GM12878 (cell line): ENCODE measurements at regions not wholly inside any gene's neighbourhood (a gene's known extent, or its start where the extent isn't known, plus 50 kb on each side); places are given as distances from the start of the nearest gene placed in this dataset.

Experiments used
- ATAC-seq: fragments of 200-7000 bp; cut with Tn5 transposase; 3 replicates; pipeline ENCODE4 v1.9.1; 2020; ENCODE audit warnings: mild to moderate bottlenecking, moderate library complexity
- BruUV-seq: library from RNA; stranded (reverse); fragments of 400-500 nt; replicated peaks from 2 replicates; lab custom pipeline; 2021; lab: Mats Ljungman, UMichigan
- CTCF ChIA-PET: fragments of 300-600 bp; sonication (Branson Sonifier 250); formaldehyde crosslinking; extraction: SDS; loops from one replicate; lab custom pipeline; 2021; ENCODE audit warnings: inconsistent platforms; lab: Yijun Ruan, JAX
- POLR2A ChIA-PET: fragments of 350-600 bp; formaldehyde crosslinking; extraction: SDS; loops from one replicate; lab custom pipeline; 2021; ENCODE audit warnings: inconsistent platforms; lab: Charles Lee
- RAD21 ChIA-PET: fragments of 300-600 bp; sonication (Branson Sonifier 250); formaldehyde crosslinking; loops from one replicate; lab custom pipeline; 2023; ENCODE audit warnings: antibody characterized with exemption; ENCODE audit not compliant: unreplicated experiment; lab: Charles Lee
- SMC1A ChIA-PET: fragments of 300-600 bp; sonication (Branson Sonifier 250); formaldehyde crosslinking; loops from one replicate; lab custom pipeline; 2023; ENCODE audit not compliant: unreplicated experiment, uncharacterized antibody; lab: Charles Lee
- DNase-seq: peaks from one replicate; pipeline ENCODE4 v3.0.0-alpha.2; 2011; ENCODE audit warnings: low read depth, low spot score
- FAIRE-seq: peaks from 3 replicates; lab custom pipeline; 2011; peaks lifted over from hg19 to GRCh38; lab: Jason Lieb, UNC
- H2AFZ ChIP-seq: 2 replicates; pipeline ENCODE4 v1.6.0; 2011; ENCODE audit warnings: low read depth, low read length, control low read depth; ENCODE audit not compliant: control insufficient read depth
- H3K27ac ChIP-seq: 2 replicates; pipeline ENCODE4 v1.5.1; 2011; ENCODE audit warnings: control low read depth; ENCODE audit not compliant: control insufficient read depth, insufficient read depth
- H3K27me3 ChIP-seq, 2 experiments: replicated peaks in 1 of 2; 2 replicates each; pipeline versions ENCODE4 v1.6.0 to v1.6.1; 2011; ENCODE audit warnings: low read length in 1 of 2; ENCODE audit not compliant: control insufficient read depth in 2 of 2, insufficient read depth in 2 of 2
- H3K36me3 ChIP-seq, 2 experiments: 2 replicates each; pipeline ENCODE4 v1.5.1; 2011; ENCODE audit warnings: low read length in 1 of 2; ENCODE audit not compliant: control insufficient read depth in 2 of 2, insufficient read depth in 2 of 2
- H3K4me1 ChIP-seq: 2 replicates; pipeline ENCODE4 v1.6.1; 2011; ENCODE audit warnings: mild to moderate bottlenecking, low read length, moderate library complexity, mixed read lengths; ENCODE audit not compliant: control insufficient read depth, insufficient read depth
- H3K4me2 ChIP-seq: 2 replicates; pipeline ENCODE4 v1.6.0; 2011; ENCODE audit warnings: control low read depth; ENCODE audit not compliant: control insufficient read depth, insufficient read depth
- H3K4me3 ChIP-seq: fragments of 200-600 bp; sonication (generic); 2 replicates; pipeline ENCODE4 v1.5.1; 2016
- H3K79me2 ChIP-seq: 2 replicates; pipeline ENCODE4 v1.6.0; 2011; ENCODE audit warnings: low read length; ENCODE audit not compliant: control insufficient read depth, insufficient read depth
- H3K9ac ChIP-seq: 2 replicates; pipeline ENCODE4 v1.8.0; 2011; ENCODE audit warnings: low read length, control low read depth, mixed read lengths; ENCODE audit not compliant: control insufficient read depth, insufficient read depth
- H3K9me3 ChIP-seq: replicated peaks from 3 replicates; pipeline ENCODE4 v1.5.1; 2011; ENCODE audit warnings: mild to moderate bottlenecking, low read length; ENCODE audit not compliant: control insufficient read depth, insufficient read depth
- H4K20me1 ChIP-seq: 2 replicates; pipeline ENCODE4 v1.6.0; 2011; ENCODE audit not compliant: control insufficient read depth, insufficient read depth
- BRCA1 ChIP-seq: IDR thresholded peaks from 2 replicates; pipeline ENCODE4 v1.6.1; 2011; ENCODE audit warnings: low read depth, low read length, improper control_type of control experiment
- CBX3 ChIP-seq: fragments of 200-600 bp; sonication (generic); IDR thresholded peaks from 2 replicates; pipeline ENCODE4 v1.6.1; 2016; ENCODE audit warnings: low read depth, borderline replicate concordance
- CHD1 ChIP-seq: IDR thresholded peaks from 2 replicates; pipeline ENCODE4 v1.6.1; 2012; ENCODE audit warnings: low read depth, low read length, improper control_type of control experiment
- IRF3 ChIP-seq: fragments of 450-650 bp; IDR thresholded peaks from 2 replicates; pipeline ENCODE4 v1.6.1; 2014; ENCODE audit warnings: mild to moderate bottlenecking
- MAX ChIP-seq: IDR thresholded peaks from 2 replicates; pipeline ENCODE4 v1.6.1; 2012; ENCODE audit warnings: low read depth, low read length, improper control_type of control experiment
- NFYB ChIP-seq: IDR thresholded peaks from 2 replicates; pipeline ENCODE4 v1.6.1; 2011; ENCODE audit warnings: low read depth, mild to moderate bottlenecking, low read length, improper control_type of control experiment, moderate library complexity; ENCODE audit not compliant: insufficient read depth
- NKRF ChIP-seq: fragments of 450-650 bp; conservative IDR thresholded peaks from 2 replicates; pipeline ENCODE4 v1.6.1; 2017; ENCODE audit warnings: mild to moderate bottlenecking, moderate library complexity
- POLR2AphosphoS2 ChIP-seq: IDR thresholded peaks from 2 replicates; pipeline ENCODE4 v1.6.1; 2011; ENCODE audit warnings: low read depth, mild to moderate bottlenecking, low read length, improper control_type of control experiment, moderate library complexity
- SIX5 ChIP-seq: IDR thresholded peaks from 2 replicates; pipeline ENCODE4 v1.6.1; 2011; ENCODE audit warnings: mild to moderate bottlenecking, low read depth, low read length, moderate library complexity; ENCODE audit not compliant: severe bottlenecking
- SP1 ChIP-seq: IDR thresholded peaks from one replicate; pipeline ENCODE4 v1.6.1; 2011; ENCODE audit warnings: low read depth, low read length
- SREBF2 ChIP-seq: IDR thresholded peaks from 2 replicates; pipeline ENCODE4 v1.6.1; 2012; ENCODE audit warnings: mild to moderate bottlenecking, low read length
- ZNF622 ChIP-seq: fragments of 450-650 bp; IDR thresholded peaks from 2 replicates; pipeline ENCODE4 v1.6.1; 2017; ENCODE audit warnings: mild to moderate bottlenecking, inconsistent platforms
- WGBS: methylation state at CpG from one replicate; pipeline ENCODE4 v1.1.6; 2016; ENCODE audit warnings: low lambda C conversion rate; ENCODE audit not compliant: insufficient replicate concordance, insufficient coverage; ENCODE audit errors: missing lambda C conversion rate; 5-methylcytosine and 5-hydroxymethylcytosine counted together
- in situ Hi-C: fragments of 300-500 bp; cut with MboI; formaldehyde crosslinking; loops from 9 replicates; pipeline ENCODE4 v1.14.3; 2018; ENCODE audit warnings: mixed read lengths
- intact Hi-C: fragments of 100-400 bp; cut with micrococcal nuclease; formaldehyde crosslinking; loops from one replicate; pipeline ENCODE4 v1.14.2; 2022; ENCODE audit not compliant: unreplicated experiment

GRCh38 chr6:93790981-93791380 lies 371.6 kb upstream of the EPHA7 start:
- FAIRE-seq (no peak), ATAC-seq (no peak), DNase-seq (no peak)
- H3K9ac ChIP-seq, result no peak overlapping the region
- ChIA-PET RAD21 (no interaction called here), CTCF (no interaction called here), POLR2A (no interaction called here), SMC1A (no interaction called here)
- no TSS peak for BruUV-seq
- TF ChIP-seq POLR2AphosphoS2 (no peak), NKRF (no peak), SREBF2 (no peak), CBX3 (no peak), CHD1 (no peak), ZNF622 (no peak), BRCA1 (no peak), SIX5 (no peak), MAX (no peak), IRF3 (no peak), SP1 (no peak), NFYB (no peak)
- H3K79me2 ChIP-seq, result no peaks in the 10 kb centered on the region
- no peak overlapping the region for H2AFZ ChIP-seq
- H3K36me3 ChIP-seq, result no peaks in the 10 kb centered on the region
- no peak overlapping the region for H3K4me3 ChIP-seq
- H3K27ac ChIP-seq, result no peak overlapping the region
- H3K4me1 ChIP-seq, result no peaks in the 10 kb centered on the region
- H3K27me3 ChIP-seq, result no peaks in the 10 kb centered on the region
- WGBS, result 0% methylated on average over 1 of the region's 1 CpG
- no peaks in the 10 kb centered on the region for H4K20me1 ChIP-seq
- no peaks in the 10 kb centered on the region for H3K9me3 ChIP-seq
- in situ Hi-C loops (no loop called here), intact Hi-C loops (no loop called here)
- H3K4me2 ChIP-seq, result no peak overlapping the region
